SJCRH30 (cell line): ENCODE measurements at regions not wholly inside any gene's neighbourhood (a gene's known extent, or its start where the extent isn't known, plus 50 kb on each side); places are given as distances from the start of the nearest gene placed in this dataset.
A peak's percentile ranks its signal among the peaks of the same experiment; 100 is the strongest.
"Not testable (repeated sequence)": the region's sequence is repeated elsewhere in the genome, so short reads cannot be mapped to it uniquely, and the experiment has no call there.

ENCODE experiments used
- DNase-seq, 2 experiments: peaks; one replicate each; pipeline ENCODE4 v3.0.0-alpha.2; 2015 to 2020
- H3K27ac ChIP-seq: fragments of 250-450 bp; sonication (Bioruptor Pico); 2 replicates; pipeline ENCODE4 v1.5.1; 2020; ENCODE audit warnings: mild to moderate bottlenecking, moderate library complexity
- H3K27me3 ChIP-seq: fragments of 250-450 bp; sonication (Bioruptor Pico); 2 replicates; pipeline ENCODE4 v1.5.1; 2020; ENCODE audit warnings: mild to moderate bottlenecking, moderate library complexity
- H3K36me3 ChIP-seq: fragments of 250-450 bp; sonication (Bioruptor Pico); 2 replicates; pipeline ENCODE4 v1.5.1; 2020; ENCODE audit warnings: mild to moderate bottlenecking, moderate library complexity
- H3K4me1 ChIP-seq: fragments of 250-450 bp; sonication (Bioruptor Pico); 2 replicates; pipeline ENCODE4 v1.5.1; 2020; ENCODE audit warnings: mild to moderate bottlenecking, moderate library complexity
- H3K4me3 ChIP-seq: fragments of 250-450 bp; sonication (Bioruptor Pico); 2 replicates; pipeline ENCODE4 v1.5.1; 2020; ENCODE audit warnings: mild to moderate bottlenecking, moderate library complexity
- H3K9me3 ChIP-seq: fragments of 250-450 bp; sonication (Bioruptor Pico); replicated peaks from 2 replicates; pipeline ENCODE4 v1.5.1; 2020; ENCODE audit warnings: mild to moderate bottlenecking, moderate library complexity

DNA sequence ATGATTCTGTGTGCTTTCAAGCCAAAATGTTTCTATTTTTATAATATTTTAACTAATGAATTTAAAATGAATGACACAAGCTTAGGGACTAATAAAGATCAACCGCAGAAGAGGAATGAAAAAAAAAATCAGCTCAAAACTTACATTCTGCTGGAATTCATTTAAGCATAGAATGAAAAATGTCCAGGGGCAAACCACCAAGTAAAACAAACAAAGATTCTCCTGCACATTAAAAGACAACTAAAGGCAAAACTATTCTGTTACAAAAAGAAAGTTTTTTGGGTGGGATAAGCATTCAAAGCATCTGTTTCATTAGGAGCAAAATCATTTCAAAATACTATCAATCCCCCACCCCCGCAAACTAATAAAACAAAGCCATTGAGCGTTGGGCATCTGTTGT, 99.3 kb upstream of the SOX11 start:
- Histone ChIP-seq H3K36me3 (no peaks in the 10 kb centered on the region), H3K4me1 (peaks cover 39% of the 10 kb centered on the region), H3K27ac (no peak overlapping the region), H3K27me3 (no peaks in the 10 kb centered on the region), H3K9me3 (no peaks in the 10 kb centered on the region), H3K4me3 (no peak overlapping the region)
- DNase-seq = no peak

GRCh38 chr2:5594249-5594695, 97.9 kb upstream of the SOX11 start:
- H3K27ac ChIP-seq = no peak overlapping the region
- H3K4me1 ChIP-seq = peaks cover 28% of the 10 kb centered on the region
- no peaks in the 10 kb centered on the region for H3K9me3 ChIP-seq
- no peak for DNase-seq
- no peak overlapping the region for H3K4me3 ChIP-seq
- H3K36me3 ChIP-seq = no peaks in the 10 kb centered on the region
- H3K27me3 ChIP-seq = no peaks in the 10 kb centered on the region

- Histone ChIP-seq H3K36me3 (no peaks in the 10 kb centered on the region), H3K4me1 (peaks cover 13% of the 10 kb centered on the region; the same call in 1 of the 2 replicates), H3K27me3 (no peaks in the 10 kb centered on the region), H3K4me3 (no peak overlapping the region), H3K9me3 (no peaks in the 10 kb centered on the region; the same call in 1 of the 2 replicates), H3K27ac (no peak overlapping the region)
- peak in 1 of 2 experiments; percentile 18 for DNase-seq
These were observed 95.3 kb upstream of the SOX11 start for GRCh38 chr2:5596868-5597267.

GRCh38 chr2:5598156-5598555, 94.0 kb upstream of the SOX11 start:
- no peaks in the 10 kb centered on the region for H3K27me3 ChIP-seq
- H3K36me3 ChIP-seq = no peaks in the 10 kb centered on the region
- H3K4me1 ChIP-seq = peaks cover 6% of the 10 kb centered on the region; the same call in 1 of the 2 replicates
- no peak overlapping the region for H3K4me3 ChIP-seq
- H3K27ac ChIP-seq = no peak overlapping the region
- DNase-seq = no peak
- H3K9me3 ChIP-seq = no peaks in the 10 kb centered on the region; the same call in 1 of the 2 replicates

GRCh38 chr2:5609201-5609600, 83.0 kb upstream of the SOX11 start:
- H3K4me1 ChIP-seq = no peaks in the 10 kb centered on the region
- peak; percentile 32 to 37 for DNase-seq
- no peaks in the 10 kb centered on the region for H3K36me3 ChIP-seq
- no peak overlapping the region for H3K27ac ChIP-seq
- no peaks in the 10 kb centered on the region for H3K27me3 ChIP-seq
- H3K9me3 ChIP-seq = no peaks in the 10 kb centered on the region
- H3K4me3 ChIP-seq = no peak overlapping the region; the same call in 1 of the 2 replicates

DNA sequence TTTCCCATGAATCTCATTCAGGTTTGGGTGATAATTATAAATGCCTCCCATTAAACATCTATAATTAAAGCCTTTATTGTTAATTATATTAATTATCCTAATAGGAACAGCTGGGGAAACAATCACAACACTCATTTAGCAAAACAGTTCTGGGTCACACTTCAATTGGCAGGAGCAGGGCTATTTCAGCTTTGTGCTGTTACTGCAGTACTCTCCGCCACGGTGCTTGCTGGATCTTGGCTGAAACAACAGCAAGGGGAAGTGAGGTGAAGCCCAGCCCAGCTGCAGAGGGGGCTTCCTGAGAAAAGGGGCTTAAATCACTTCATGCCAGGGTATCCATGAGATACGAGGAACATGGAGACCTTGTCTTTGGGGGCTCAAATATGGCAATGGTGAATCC, 79.5 kb upstream of the SOX11 start:
- no peak overlapping the region for H3K27ac ChIP-seq
- H3K36me3 ChIP-seq = no peaks in the 10 kb centered on the region
- H3K27me3 ChIP-seq = no peaks in the 10 kb centered on the region
- H3K4me3 ChIP-seq = no peak overlapping the region
- H3K9me3 ChIP-seq = no peaks in the 10 kb centered on the region
- DNase-seq = no peak
- peaks cover 15% of the 10 kb centered on the region for H3K4me1 ChIP-seq

DNA sequence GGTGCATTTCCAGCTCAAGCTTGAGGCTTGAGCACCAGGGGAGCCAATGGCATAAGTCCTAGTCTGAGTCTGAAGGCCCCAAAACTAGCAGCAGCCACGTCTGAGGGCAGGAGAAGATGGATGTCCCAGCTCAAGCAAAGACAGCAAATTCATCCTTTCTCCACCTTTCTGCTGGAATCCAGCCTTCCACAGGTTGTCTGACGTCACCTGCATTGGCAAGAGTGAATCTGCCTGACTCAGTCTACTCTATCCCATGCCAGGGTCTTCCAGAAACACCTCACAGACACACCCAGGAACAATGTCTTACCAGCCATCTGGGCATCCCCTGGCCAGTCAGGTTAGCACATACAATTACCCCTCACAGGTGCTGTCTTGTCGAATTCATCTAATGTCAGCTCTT, 76.2 kb upstream of the SOX11 start:
- H3K4me1 ChIP-seq = peaks cover 31% of the 10 kb centered on the region

GRCh38 chr2:5617358-5617757, 74.8 kb upstream of the SOX11 start:
- Histone ChIP-seq H3K27ac (peak overlapping the region; percentile 96), H3K27me3 (no peaks in the 10 kb centered on the region), H3K4me1 (peaks cover 31% of the 10 kb centered on the region), H3K4me3 (no peak overlapping the region), H3K9me3 (no peaks in the 10 kb centered on the region), H3K36me3 (no peaks in the 10 kb centered on the region)
- peak; percentile 54 to 75 for DNase-seq

More for the DNA sequence above, 76.2 kb upstream of the SOX11 start:
- Histone ChIP-seq H3K4me3 (no peak overlapping the region), H3K27ac (no peak overlapping the region), H3K9me3 (no peaks in the 10 kb centered on the region), H3K36me3 (no peaks in the 10 kb centered on the region), H3K27me3 (no peaks in the 10 kb centered on the region)
- no peak for DNase-seq

GRCh38 chr2:5617796-5618195, 74.4 kb upstream of the SOX11 start:
- peak; percentile 63 to 82 for DNase-seq
- peak overlapping the region; percentile 96 for H3K27ac ChIP-seq
- no peaks in the 10 kb centered on the region for H3K36me3 ChIP-seq
- H3K27me3 ChIP-seq = no peaks in the 10 kb centered on the region
- no peak overlapping the region for H3K4me3 ChIP-seq
- H3K9me3 ChIP-seq = no peaks in the 10 kb centered on the region
- H3K4me1 ChIP-seq = peaks cover 31% of the 10 kb centered on the region

GRCh38 chr2:5618271-5618670, 73.9 kb upstream of the SOX11 start:
- no peaks in the 10 kb centered on the region for H3K36me3 ChIP-seq
- H3K27ac ChIP-seq = peak overlapping the region; percentile 96
- H3K4me3 ChIP-seq = no peak overlapping the region
- no peaks in the 10 kb centered on the region for H3K9me3 ChIP-seq
- H3K4me1 ChIP-seq = peaks cover 31% of the 10 kb centered on the region
- H3K27me3 ChIP-seq = no peaks in the 10 kb centered on the region
- DNase-seq = peak; percentile 40 to 61

DNA sequence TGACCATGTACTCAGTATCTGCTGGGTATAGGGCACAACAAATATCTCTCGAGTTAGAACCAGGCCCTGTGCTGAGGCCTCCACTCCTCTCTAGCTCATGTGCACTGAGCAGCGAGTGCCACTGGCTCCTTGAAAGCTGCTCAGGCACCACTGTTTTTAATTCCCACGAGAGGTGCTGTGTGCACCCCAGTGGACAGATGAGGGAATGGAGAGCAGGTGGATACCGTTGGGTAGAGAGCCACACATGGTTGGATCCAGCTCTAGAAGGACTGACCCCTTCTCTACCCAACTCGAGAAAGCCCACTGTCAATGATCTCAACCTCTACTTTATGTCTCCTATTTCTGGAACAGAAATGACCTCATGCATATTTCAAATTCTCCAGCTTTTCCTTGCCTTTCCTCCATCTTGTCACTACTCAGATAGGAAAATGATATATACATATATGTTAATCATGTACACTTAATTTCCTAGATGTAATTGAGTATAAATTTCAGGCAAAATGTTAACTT, 66.6 kb upstream of the SOX11 start:
- not testable (repeated sequence) for H3K27me3 ChIP-seq, H3K4me3 ChIP-seq, H3K36me3 ChIP-seq, H3K9me3 ChIP-seq
- peaks cover 26% of the 10 kb centered on the region for H3K4me1 ChIP-seq
- H3K27ac ChIP-seq = peak overlapping the region; percentile 37
- peak; percentile 44 to 52 for DNase-seq

DNA sequence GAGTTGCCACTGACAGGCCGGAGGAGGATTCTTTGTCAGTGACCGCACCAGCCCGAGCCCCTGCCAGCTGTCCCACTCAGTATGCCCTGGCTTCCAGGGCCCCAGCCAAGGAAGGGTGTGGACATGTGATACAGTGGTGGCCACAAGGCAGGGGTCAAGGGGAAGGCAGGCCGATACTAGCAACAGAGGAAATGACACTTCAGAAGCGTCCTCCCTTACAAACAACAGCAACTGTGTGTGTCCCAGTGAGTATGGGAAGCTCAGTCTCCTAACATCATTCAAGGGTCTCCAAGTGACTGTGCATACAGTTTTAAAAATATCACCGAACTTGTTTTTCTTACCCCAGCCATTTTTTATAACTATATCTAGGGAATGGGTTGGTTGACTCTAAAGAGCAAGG, 63.7 kb upstream of the SOX11 start:
- not testable (repeated sequence) for H3K4me3 ChIP-seq, H3K9me3 ChIP-seq, H3K36me3 ChIP-seq, H3K27me3 ChIP-seq
- Histone ChIP-seq H3K27ac (peak overlapping the region; percentile 93), H3K4me1 (peaks cover 30% of the 10 kb centered on the region)
- DNase-seq = peak in 1 of 2 experiments; percentile 66

GRCh38 chr2:5629510-5629909, 62.7 kb upstream of the SOX11 start:
- not testable (repeated sequence) for H3K9me3 ChIP-seq, H3K4me3 ChIP-seq, H3K27me3 ChIP-seq, H3K36me3 ChIP-seq
- Histone ChIP-seq H3K27ac (peak overlapping the region; percentile 93), H3K4me1 (peaks cover 30% of the 10 kb centered on the region)
- peak in 1 of 2 experiments; percentile 59 for DNase-seq

DNA sequence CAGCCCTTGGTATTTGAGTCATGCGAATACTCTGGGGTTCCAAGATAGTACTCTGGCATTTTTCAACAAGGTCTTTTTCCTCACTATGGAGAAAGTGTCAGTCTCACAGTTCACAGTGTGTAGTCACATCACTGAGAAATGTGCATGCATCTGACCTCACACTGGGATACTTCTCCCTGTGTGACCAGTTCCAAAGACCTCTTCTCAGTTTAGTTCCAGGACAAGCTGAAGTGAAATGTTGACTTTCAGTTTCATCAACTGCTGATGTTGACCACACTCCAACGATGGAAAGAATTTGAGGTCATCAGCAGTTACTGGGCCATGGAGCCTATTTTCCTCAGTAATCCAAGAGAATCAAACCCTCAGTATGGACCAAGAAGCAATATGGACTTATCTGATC, 55.1 kb upstream of the SOX11 start:
- H3K4me1 ChIP-seq, H3K36me3 ChIP-seq, H3K27ac ChIP-seq, DNase-seq, H3K4me3 ChIP-seq, H3K27me3 ChIP-seq, H3K9me3 ChIP-seq: not testable (repeated sequence)
